Panc1 (cell line): ENCODE measurements at regions not wholly inside any gene's neighbourhood (a gene's known extent, or its start where the extent isn't known, plus 50 kb on each side); places are given as distances from the start of the nearest gene placed in this dataset.

Source experiments
- CTCF ChIP-seq: fragments of 450-650 bp; IDR thresholded peaks from 2 replicates; pipeline ENCODE4 v1.5.1; 2017; ENCODE audit warnings: mild to moderate bottlenecking
- POLR2AphosphoS5 ChIP-seq: IDR thresholded peaks from 2 replicates; pipeline ENCODE4 v1.6.1; 2012; ENCODE audit warnings: mild to moderate bottlenecking, low read depth, low read length, moderate library complexity
- SIN3A ChIP-seq: IDR thresholded peaks from 2 replicates; pipeline ENCODE4 v1.6.1; 2012; ENCODE audit warnings: low read depth, mild to moderate bottlenecking, low read length, moderate library complexity, borderline replicate concordance; ENCODE audit not compliant: insufficient read depth
- TCF7L2 ChIP-seq: IDR thresholded peaks from 2 replicates; pipeline ENCODE4 v1.6.1; 2011; ENCODE audit warnings: mild to moderate bottlenecking, low read depth, low read length, inconsistent platforms
- TF ChIP-seq, protein P1 (sequence below), 2 experiments: IDR thresholded peaks; 2 replicates each; pipeline ENCODE4 v1.6.1; 2011 to 2012; ENCODE audit warnings: low read depth in 2 of 2, control low read depth in 1 of 2, low read length in 1 of 2, mild to moderate bottlenecking in 1 of 2, moderate library complexity in 1 of 2; ENCODE audit not compliant: insufficient read depth in 1 of 2

DNA sequence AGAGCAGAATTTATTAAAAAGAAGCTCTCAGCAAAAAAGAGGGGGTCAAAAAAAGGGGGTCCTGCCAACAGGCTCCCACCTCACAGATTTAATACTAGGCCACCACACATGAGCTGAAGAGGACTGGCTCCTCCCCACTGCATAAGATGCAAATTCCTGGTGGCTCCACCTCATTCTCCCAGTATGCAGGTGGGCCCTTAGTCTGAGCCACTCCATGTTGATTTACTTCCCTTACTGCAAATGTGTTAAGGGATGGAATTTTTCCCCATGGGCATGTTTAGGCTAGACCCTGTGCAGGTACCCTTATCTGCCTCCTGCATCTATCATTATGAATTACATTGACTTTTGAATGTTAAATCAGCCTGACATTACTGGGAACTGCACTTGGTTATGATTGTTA is 82.9 kb downstream of the ISOC1 start:
- TF ChIP-seq, protein P1, sequence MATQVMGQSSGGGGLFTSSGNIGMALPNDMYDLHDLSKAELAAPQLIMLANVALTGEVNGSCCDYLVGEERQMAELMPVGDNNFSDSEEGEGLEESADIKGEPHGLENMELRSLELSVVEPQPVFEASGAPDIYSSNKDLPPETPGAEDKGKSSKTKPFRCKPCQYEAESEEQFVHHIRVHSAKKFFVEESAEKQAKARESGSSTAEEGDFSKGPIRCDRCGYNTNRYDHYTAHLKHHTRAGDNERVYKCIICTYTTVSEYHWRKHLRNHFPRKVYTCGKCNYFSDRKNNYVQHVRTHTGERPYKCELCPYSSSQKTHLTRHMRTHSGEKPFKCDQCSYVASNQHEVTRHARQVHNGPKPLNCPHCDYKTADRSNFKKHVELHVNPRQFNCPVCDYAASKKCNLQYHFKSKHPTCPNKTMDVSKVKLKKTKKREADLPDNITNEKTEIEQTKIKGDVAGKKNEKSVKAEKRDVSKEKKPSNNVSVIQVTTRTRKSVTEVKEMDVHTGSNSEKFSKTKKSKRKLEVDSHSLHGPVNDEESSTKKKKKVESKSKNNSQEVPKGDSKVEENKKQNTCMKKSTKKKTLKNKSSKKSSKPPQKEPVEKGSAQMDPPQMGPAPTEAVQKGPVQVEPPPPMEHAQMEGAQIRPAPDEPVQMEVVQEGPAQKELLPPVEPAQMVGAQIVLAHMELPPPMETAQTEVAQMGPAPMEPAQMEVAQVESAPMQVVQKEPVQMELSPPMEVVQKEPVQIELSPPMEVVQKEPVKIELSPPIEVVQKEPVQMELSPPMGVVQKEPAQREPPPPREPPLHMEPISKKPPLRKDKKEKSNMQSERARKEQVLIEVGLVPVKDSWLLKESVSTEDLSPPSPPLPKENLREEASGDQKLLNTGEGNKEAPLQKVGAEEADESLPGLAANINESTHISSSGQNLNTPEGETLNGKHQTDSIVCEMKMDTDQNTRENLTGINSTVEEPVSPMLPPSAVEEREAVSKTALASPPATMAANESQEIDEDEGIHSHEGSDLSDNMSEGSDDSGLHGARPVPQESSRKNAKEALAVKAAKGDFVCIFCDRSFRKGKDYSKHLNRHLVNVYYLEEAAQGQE (IDR thresholded peaks at IDR 0.05; ENCODE audit: insufficient read depth in 1 of 2, low read depth in 2 of 2, low read length in 1 of 2) = no peak
- TF ChIP-seq CTCF (no peak), TCF7L2 (no peak), POLR2AphosphoS5 (no peak), SIN3A (no peak)
